ENCODE measurements at regions not wholly inside any gene's neighbourhood (a gene's known extent, or its start where the extent isn't known, plus 50 kb on each side); places are given as distances from the start of the nearest gene placed in this dataset.

DNA sequence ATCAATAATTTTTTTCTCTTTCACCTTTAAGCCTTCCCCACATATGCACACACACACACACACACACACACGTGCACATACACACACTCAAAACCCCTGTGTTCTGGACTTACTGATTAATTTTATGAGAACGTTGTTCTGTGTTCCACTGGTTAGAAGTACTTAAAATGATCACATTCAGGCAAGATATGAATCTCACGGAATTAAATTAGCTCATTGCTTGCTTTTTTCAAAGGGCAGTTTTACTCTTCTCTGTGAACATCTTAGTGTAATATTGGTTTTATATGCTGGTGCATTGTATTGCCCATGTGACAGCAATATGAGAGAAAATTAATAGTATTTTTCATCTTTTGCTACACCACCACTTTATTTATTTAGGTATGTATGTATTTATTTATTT lies 377.3 kb upstream of the RBFOX1 start:
- no peak for TF ChIP-seq POLR2A (IDR thresholded peaks at IDR 0.05)
- TF ChIP-seq, protein P1, sequence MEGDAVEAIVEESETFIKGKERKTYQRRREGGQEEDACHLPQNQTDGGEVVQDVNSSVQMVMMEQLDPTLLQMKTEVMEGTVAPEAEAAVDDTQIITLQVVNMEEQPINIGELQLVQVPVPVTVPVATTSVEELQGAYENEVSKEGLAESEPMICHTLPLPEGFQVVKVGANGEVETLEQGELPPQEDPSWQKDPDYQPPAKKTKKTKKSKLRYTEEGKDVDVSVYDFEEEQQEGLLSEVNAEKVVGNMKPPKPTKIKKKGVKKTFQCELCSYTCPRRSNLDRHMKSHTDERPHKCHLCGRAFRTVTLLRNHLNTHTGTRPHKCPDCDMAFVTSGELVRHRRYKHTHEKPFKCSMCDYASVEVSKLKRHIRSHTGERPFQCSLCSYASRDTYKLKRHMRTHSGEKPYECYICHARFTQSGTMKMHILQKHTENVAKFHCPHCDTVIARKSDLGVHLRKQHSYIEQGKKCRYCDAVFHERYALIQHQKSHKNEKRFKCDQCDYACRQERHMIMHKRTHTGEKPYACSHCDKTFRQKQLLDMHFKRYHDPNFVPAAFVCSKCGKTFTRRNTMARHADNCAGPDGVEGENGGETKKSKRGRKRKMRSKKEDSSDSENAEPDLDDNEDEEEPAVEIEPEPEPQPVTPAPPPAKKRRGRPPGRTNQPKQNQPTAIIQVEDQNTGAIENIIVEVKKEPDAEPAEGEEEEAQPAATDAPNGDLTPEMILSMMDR (IDR thresholded peaks at IDR 0.05), result no peak
- TF ChIP-seq POLR2AphosphoS5 (IDR thresholded peaks at IDR 0.05), result no peak

Measured in breast epithelium (tissue), 3 donors.